Stimulated activated CD8-positive, alpha-beta memory T cell treated with anti-CD3 and anti-CD28 coated beads, Interleukin-4, amount 100 ng/mL, for 24 hours (primary cell): ENCODE measurements at regions not wholly inside any gene's neighbourhood (a gene's known extent, or its start where the extent isn't known, plus 50 kb on each side); places are given as distances from the start of the nearest gene placed in this dataset.
A peak's percentile ranks its signal among the peaks of the same experiment; 100 is the strongest.

ENCODE experiments used
- DNase-seq: peaks from one replicate; pipeline ENCODE4 v3.0.0-alpha.2; 2020; ENCODE audit warnings: low read depth

DNA sequence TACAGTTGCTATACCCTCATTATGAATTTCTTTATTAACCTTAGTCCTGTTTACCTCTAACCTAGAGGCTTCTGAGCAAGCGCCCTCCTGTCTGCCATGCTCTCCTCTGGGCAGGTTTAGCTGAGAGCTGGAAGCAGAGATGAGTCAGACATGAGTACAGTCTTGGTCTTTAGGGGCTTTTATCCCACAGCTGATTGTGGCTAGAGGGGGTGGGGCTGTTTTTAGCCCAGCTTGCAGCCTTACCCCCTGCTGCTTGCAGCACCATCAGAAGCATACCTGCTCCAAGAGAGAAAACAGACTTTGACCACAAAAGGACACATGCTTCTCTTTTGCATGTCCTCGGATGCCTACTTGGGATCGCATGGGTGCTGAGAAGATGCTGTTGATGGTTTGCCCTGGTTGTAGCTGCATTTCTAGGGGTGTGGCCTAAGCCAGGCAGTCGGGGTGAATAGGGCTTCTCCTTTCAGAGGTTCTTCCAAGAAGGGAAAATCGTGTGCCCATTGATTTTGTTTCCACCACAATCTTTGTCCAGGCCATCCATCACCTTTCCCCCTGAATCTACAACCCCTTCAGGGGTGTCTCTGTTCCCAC, 115.0 kb upstream of the LGALSL start:
- DNase-seq, result peak; percentile 45

- no peak for DNase-seq
These were observed 112.5 kb upstream of the LGALSL start for GRCh38 chr2:64341461-64341860.

GRCh38 chr2:64342195-64343099, 111.5 kb upstream of the LGALSL start:
- no peak for DNase-seq

DNA sequence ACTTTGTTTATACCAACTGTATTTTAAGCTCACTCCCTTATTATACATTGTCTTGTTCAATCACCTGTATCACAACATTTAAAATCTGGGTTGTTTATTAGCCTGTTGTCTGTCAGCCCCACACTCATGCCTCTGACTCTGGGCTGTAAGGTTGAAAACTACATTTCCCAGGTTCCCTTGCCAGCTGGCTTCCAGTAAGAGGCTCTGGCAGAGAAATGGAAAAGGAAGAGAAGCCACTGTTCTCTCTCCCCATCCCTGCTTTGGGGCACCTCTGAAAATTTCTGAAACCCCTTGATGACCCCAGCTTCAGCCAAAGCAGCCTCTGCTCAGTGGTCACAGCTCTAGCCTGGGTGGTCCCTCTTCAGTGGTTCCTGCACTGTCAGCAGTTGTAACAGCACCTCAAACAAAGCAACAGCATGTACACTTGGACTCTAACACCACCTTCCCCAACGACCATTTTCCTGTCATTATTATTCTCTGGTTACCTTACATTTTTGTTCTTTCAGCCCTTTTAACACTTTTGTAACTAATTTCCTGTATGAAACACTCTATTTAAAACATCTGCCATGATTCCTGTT, 108.9 kb upstream of the LGALSL start:
- DNase-seq, result no peak

DNA sequence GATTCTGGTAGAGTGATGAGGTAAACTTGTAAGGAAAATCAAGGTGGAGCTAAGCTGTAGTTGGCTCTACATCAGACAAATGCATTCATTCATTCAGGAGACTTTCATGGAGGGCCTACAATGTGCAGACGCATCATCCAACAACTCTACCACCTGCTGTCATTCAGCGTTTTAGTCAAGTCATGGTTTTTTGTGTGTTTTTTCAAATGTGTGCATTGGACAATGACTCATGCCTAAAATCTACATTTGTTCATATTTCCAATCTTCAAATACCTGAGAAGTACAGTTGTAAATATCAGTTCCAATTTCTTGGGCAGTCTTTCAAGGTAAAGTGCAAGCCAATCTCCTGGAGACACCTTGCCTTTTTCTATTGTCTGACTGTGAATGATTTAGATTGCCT, 108.0 kb upstream of the LGALSL start:
- DNase-seq, result no peak

- no peak for DNase-seq
These were observed 105.4 kb upstream of the LGALSL start for GRCh38 chr2:64348386-64349130.

GRCh38 chr2:64349131-64349530, 104.8 kb upstream of the LGALSL start:
- DNase-seq, result no peak

DNA sequence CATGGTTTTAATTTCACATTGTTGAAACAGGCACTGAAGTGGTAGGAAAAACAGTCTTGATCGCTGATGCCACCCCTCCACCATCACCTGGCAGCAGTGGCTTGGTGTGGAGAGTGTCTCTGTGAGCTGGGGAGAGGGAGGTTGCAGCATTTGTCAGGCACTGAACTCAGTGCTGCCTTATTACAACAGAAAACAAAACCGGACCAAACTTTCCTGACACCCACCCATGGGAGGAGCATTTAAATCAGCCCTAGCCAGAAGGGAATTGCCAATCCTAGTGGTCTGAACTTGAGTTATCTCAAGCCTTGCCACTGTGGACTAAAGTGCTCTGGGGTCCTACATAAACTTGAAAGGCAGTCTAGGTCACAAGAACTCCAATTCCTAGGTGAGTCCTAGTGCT, 103.0 kb upstream of the LGALSL start:
- no peak for DNase-seq

GRCh38 chr2:64352292-64352691, 101.7 kb upstream of the LGALSL start:
- no peak for DNase-seq

DNA sequence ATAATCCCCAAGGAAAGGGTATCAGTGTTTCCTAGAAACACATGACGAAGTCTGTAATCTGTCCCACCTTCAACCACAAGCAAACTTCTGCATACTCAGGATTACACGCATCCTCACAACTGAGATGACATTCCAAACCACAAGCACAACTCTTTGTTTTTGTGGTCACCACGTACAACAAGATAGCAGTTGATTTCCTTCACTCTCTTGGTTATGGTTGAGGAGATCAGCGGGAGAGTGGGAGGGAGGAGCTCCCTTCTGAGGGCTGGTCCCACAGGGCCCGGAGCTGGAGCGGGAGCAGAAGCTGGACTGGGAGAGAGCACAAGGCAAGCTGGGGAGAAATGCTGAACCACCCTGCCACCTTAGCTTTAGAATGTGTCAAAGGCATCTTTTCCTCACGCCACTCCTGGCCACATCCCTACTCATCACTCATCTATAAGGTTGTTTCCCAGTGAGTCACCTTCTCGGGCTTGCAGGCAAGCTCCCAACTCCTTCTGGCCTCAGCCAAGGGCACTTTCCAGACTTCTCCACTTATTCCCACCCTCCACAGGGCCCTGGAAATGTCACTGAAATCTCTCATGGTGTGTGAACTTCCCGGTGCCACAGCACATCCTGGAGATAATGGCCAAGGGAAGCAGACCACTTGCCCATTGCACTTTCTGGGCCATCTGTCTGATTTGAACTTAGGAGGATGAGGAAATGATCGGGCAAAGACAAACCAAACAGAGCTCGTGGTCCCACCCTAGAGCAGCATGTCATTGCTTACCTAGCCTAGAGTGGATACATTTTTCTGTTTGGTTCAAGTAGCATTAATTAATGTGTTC, 98.9 kb upstream of the LGALSL start:
- DNase-seq, result no peak

DNA sequence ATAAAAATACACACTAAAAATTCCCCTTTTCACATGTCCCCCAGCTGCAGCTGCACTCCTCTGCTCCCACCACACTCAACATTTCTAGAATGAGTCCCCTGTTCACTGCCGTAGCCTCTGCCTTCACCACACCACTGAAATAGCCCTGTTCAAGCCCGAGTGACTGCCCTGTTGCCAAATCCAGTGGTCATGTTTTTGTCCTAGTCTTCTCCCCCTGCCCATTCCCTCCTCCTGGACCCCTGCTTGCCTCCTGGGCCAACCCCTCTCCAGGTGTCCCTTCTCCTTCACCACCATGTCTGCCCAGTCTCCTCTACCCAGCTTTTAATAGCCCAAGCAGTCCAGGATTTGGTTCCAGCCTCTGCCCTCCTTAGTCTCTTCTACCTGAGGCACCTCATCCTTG, 97.1 kb upstream of the LGALSL start:
- DNase-seq, result no peak

DNA sequence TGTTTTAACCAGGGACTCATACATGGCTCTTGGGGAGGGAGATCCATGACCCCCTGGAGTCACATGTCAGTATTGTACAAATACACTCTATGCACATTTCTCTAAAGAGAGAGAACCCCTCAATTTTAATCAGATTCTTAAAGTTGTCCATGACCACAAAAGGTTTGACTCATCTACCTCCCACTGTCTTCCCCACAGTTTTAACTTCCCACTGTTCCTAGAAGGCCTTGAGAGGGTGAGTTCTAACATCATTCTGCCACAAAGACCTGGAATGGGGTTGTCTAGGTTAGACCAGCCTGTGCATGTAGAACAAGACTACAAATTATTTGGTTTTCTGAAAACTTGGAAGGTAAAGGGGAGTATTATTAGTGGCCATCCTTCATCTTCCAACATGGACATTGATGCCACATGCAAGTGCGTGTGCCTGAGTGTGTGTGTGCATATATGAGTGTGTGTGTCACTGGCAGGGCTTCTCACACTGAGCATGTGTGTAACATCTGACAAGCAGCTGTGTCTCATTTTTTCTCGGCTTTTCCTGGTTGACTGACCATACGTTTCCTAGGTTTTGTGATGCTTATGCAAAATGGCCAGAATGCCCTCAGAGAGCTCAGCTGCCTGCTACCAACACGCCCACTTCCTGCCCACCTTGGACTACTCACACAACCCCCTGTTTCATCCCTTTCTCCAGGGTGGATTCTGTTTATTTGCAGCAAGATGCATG, 94.6 kb upstream of the LGALSL start:
- DNase-seq, result no peak

DNA sequence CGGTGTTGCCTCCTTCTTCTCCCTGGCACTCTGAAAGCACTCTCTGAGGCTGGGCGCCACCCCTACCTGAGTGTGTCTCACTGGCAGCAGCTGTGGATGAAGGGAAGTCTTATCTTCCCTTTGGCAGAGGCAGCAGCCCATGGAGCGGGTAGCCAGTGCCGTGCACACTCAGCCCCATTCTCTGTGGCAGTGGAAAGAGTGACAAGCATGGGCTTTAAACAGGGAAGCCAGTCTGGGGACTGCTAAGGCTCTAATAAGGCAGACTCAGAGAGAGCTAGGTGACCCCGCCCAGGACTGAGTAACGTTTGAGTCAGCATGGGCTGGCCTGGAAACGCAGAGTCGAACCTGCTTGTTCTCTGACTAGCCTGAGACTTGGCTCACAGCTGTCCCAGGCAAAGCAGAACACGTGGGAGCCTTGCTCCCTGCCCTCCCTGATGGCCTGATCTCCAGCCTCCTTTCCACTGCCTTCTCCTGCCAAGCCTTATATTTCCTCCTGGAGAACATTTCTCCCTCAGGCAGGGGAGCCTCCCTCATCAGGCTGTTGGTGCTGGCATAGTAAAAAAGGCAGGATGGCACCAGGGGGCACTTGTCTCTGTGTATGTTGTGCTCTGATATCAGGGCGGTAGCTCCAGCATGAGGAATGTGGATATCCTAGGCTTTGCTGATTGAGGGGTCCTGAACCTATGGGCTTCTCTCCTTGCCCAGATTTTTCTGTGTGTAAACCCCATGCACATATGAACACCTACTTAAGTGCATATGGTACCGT, 93.9 kb upstream of the LGALSL start:
- peak; percentile 48 for DNase-seq

GRCh38 chr2:64361151-64361938, 92.6 kb upstream of the LGALSL start:
- DNase-seq, result no peak

DNA sequence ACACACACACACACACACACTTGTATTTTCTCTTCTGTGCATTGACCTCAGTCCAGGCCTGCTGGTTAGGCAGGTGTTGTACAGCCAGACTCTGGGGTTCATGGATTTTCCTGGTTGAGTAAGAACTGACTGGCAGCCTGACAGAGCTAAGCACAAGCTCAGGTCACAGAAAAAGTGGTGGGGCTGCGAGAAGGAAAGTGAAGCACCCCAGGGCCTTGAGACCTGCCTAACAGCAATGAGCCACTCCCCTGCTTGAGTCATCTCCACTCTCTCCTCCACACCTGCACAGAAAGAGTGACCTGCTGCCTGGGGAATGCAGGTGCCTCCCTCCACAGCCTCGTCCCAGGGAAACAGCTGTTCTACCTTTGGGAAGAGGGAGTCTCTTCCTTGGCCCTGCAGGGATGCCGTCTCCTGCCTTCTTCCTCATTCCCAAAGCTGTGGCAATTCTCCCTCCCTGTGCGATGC, 91.4 kb upstream of the LGALSL start:
- DNase-seq, result no peak

- DNase-seq, result no peak
These were observed 90.8 kb upstream of the LGALSL start for GRCh38 chr2:64363140-64363539.

GRCh38 chr2:64363848-64364247, 90.1 kb upstream of the LGALSL start:
- DNase-seq, result no peak

DNA sequence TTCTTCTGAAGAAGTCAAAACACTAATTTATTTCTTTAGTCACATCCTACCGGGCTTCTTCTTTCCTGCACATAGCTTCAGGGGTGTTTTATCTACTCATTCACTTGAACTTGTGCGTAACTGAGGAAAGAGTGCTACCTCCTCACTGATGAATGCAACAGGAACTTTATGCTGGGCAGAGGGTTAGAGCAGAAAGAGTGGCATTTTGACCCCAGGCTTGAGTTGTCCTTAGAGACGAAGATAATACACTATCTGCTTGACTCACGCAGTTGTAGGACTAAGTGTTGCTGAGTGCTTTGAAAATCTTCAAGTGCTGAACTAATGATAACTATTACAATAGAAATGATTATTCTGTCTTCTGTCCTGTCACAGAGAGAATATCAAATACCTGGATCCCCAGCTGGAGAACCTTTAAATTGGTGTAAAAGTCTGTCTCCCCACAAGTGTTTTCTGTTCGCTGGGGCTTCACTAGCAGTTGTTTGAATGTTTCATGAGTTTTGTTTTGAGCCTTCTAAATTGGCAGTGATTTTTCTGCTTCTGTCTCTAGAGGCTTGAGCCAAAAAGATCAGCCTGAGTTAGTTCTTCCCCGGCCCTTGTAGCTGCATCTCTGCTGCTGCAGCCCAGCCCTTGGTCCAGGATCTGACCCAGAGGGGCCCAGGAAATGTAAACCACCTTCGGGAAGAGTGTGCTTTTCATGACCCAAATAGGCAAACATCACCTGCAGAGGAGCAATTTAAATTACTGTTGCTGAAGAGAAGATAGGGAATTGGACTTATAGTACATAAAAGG, 86.3 kb upstream of the LGALSL start:
- DNase-seq, result no peak

GRCh38 chr2:64369706-64370105, 84.3 kb upstream of the LGALSL start:
- DNase-seq, result no peak
